Keratinocyte (primary cell): ENCODE measurements at regions not wholly inside any gene's neighbourhood (a gene's known extent, or its start where the extent isn't known, plus 50 kb on each side); places are given as distances from the start of the nearest gene placed in this dataset.

Experiments
- DNase-seq: peaks from one replicate; pipeline ENCODE4 v3.0.0-alpha.2; 2011; ENCODE audit warnings: low read depth, missing footprints, low spot score
- FAIRE-seq: peaks from 2 replicates; lab custom pipeline; 2011; peaks lifted over from hg19 to GRCh38; lab: Jason Lieb, UNC
- H2AFZ ChIP-seq: 2 replicates; pipeline ENCODE4 v1.6.0; 2012; ENCODE audit warnings: low read length, control low read depth, inconsistent platforms; ENCODE audit not compliant: control insufficient read depth
- H3K27ac ChIP-seq: 2 replicates; pipeline ENCODE4 v1.5.1; 2011; ENCODE audit warnings: low read length; ENCODE audit not compliant: control insufficient read depth, insufficient read depth
- H3K27me3 ChIP-seq: 3 replicates; pipeline ENCODE4 v1.6.0; 2011; ENCODE audit warnings: low read length; ENCODE audit not compliant: control insufficient read depth, insufficient read depth; ENCODE audit errors: extremely low read depth
- H3K36me3 ChIP-seq, 2 experiments: 2 replicates in 1 of 2; 3 replicates in 1 of 2; pipeline ENCODE4 v1.5.1; 2011; ENCODE audit warnings: low read length in 2 of 2, mild to moderate bottlenecking in 1 of 2; ENCODE audit not compliant: control insufficient read depth in 2 of 2, insufficient read depth in 2 of 2; ENCODE audit errors: extremely low read depth in 1 of 2
- H3K4me1 ChIP-seq: 3 replicates; pipeline ENCODE4 v1.5.1; 2011; ENCODE audit warnings: low read length; ENCODE audit not compliant: control insufficient read depth, insufficient read depth; ENCODE audit errors: extremely low read depth
- H3K4me2 ChIP-seq: 3 replicates; pipeline ENCODE4 v1.6.0; 2011; ENCODE audit warnings: low read depth, low read length; ENCODE audit not compliant: control insufficient read depth, insufficient read depth; ENCODE audit errors: extremely low read depth
- H3K4me3 ChIP-seq, 3 experiments: fragments of 200-600 bp in 1 of 3; sonication (generic) in 1 of 3; 2 replicates in 2 of 3; 3 replicates in 1 of 3; pipeline ENCODE4 v1.5.1; 2011 to 2016; ENCODE audit warnings: low read length in 3 of 3, mild to moderate bottlenecking in 3 of 3, control low read depth in 2 of 3, inconsistent platforms in 1 of 3, low read depth in 1 of 3, mixed read lengths in 1 of 3, mixed run types in 1 of 3, moderate library complexity in 1 of 3; ENCODE audit not compliant: control insufficient read depth in 2 of 3, insufficient read depth in 2 of 3; ENCODE audit errors: extremely low read depth in 1 of 3
- H3K79me2 ChIP-seq: 2 replicates; pipeline ENCODE4 v1.6.0; 2012; ENCODE audit warnings: low read length; ENCODE audit not compliant: control insufficient read depth, insufficient read depth
- H3K9ac ChIP-seq: 3 replicates; pipeline ENCODE4 v1.6.0; 2011; ENCODE audit warnings: low read length; ENCODE audit not compliant: control insufficient read depth, insufficient read depth; ENCODE audit errors: extremely low read depth
- H3K9me1 ChIP-seq: 3 replicates; pipeline ENCODE4 v1.6.0; 2011; ENCODE audit warnings: low read length; ENCODE audit not compliant: control insufficient read depth, insufficient read depth; ENCODE audit errors: extremely low read depth
- H3K9me3 ChIP-seq: 2 replicates; pipeline ENCODE4 v1.5.1; 2012; ENCODE audit warnings: low read depth, low read length; ENCODE audit not compliant: control insufficient read depth
- H4K20me1 ChIP-seq: 3 replicates; pipeline ENCODE4 v1.6.0; 2011; ENCODE audit warnings: low read length; ENCODE audit not compliant: control insufficient read depth, insufficient read depth; ENCODE audit errors: extremely low read depth
- EZH2 ChIP-seq: IDR thresholded peaks from one replicate; pipeline ENCODE4 v1.6.1; 2012; ENCODE audit warnings: inconsistent platforms, mild to moderate bottlenecking, low read length, moderate library complexity
- dilution Hi-C: fragments of 300-500 bp; cut with MboI; formaldehyde crosslinking; loops from one replicate; pipeline ENCODE4 v1.7.0; 2020; ENCODE audit warnings: low sequenced_read_pairs; ENCODE audit not compliant: extremely low pct_ligation_motif_present
- TF ChIP-seq, protein P1 (sequence below), 3 experiments: IDR thresholded peaks in 1 of 3; conservative IDR thresholded peaks in 1 of 3; optimal IDR thresholded peaks in 1 of 3; 2 replicates in 2 of 3; 3 replicates in 1 of 3; pipeline versions ENCODE3 to v1.5.1; 2011; ENCODE audit warnings: low read length in 3 of 3, mild to moderate bottlenecking in 3 of 3, moderate library complexity in 2 of 3, control low read depth in 1 of 3, inconsistent platforms in 1 of 3; ENCODE audit not compliant: insufficient read depth in 2 of 3; ENCODE audit errors: extremely low read depth in 1 of 3

- dilution Hi-C loops: no loop called here
- Histone ChIP-seq H3K9me1 (no peaks in the 10 kb centered on the region), H3K4me1 (peaks cover 5% of the 10 kb centered on the region), H3K27me3 (no peaks in the 10 kb centered on the region), H3K9ac (no peak overlapping the region), H3K4me3 (no peak overlapping the region), H3K27ac (no peak overlapping the region), H3K36me3 (no peaks in the 10 kb centered on the region), H3K79me2 (no peaks in the 10 kb centered on the region), H3K9me3 (no peaks in the 10 kb centered on the region), H4K20me1 (no peaks in the 10 kb centered on the region), H2AFZ (no peak overlapping the region), H3K4me2 (no peak overlapping the region)
- DNase-seq (no peak), FAIRE-seq (no peak)
- TF ChIP-seq, protein P1, sequence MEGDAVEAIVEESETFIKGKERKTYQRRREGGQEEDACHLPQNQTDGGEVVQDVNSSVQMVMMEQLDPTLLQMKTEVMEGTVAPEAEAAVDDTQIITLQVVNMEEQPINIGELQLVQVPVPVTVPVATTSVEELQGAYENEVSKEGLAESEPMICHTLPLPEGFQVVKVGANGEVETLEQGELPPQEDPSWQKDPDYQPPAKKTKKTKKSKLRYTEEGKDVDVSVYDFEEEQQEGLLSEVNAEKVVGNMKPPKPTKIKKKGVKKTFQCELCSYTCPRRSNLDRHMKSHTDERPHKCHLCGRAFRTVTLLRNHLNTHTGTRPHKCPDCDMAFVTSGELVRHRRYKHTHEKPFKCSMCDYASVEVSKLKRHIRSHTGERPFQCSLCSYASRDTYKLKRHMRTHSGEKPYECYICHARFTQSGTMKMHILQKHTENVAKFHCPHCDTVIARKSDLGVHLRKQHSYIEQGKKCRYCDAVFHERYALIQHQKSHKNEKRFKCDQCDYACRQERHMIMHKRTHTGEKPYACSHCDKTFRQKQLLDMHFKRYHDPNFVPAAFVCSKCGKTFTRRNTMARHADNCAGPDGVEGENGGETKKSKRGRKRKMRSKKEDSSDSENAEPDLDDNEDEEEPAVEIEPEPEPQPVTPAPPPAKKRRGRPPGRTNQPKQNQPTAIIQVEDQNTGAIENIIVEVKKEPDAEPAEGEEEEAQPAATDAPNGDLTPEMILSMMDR (optimal IDR thresholded peaks at IDR 0.05 in 1 of 3, IDR thresholded peaks at IDR 0.05 in 1 of 3, conservative IDR thresholded peaks at IDR 0.05 in 1 of 3; ENCODE audit: extremely low read depth in 1 of 3, insufficient read depth in 2 of 3, low read length in 3 of 3): no peak
- TF ChIP-seq EZH2: no peak
Observed at GRCh38 chr5:142514196-142514595, 171.7 kb downstream of the FGF1 start.

GRCh38 chr5:142512043-142513042 is 173.5 kb downstream of the FGF1 start:
- Histone ChIP-seq H3K79me2 (no peaks in the 10 kb centered on the region), H2AFZ (no peak overlapping the region), H3K4me2 (no peak overlapping the region), H3K9me1 (no peaks in the 10 kb centered on the region), H3K36me3 (no peaks in the 10 kb centered on the region), H3K9me3 (no peaks in the 10 kb centered on the region), H3K9ac (no peak overlapping the region), H4K20me1 (no peaks in the 10 kb centered on the region), H3K27me3 (no peaks in the 10 kb centered on the region), H3K4me3 (no peak overlapping the region), H3K4me1 (peaks cover 13% of the 10 kb centered on the region), H3K27ac (no peak overlapping the region)
- FAIRE-seq (no peak), DNase-seq (peak; percentile 4)
- dilution Hi-C loops: no loop called here
- TF ChIP-seq, protein P1 (optimal IDR thresholded peaks at IDR 0.05 in 1 of 3, IDR thresholded peaks at IDR 0.05 in 1 of 3, conservative IDR thresholded peaks at IDR 0.05 in 1 of 3; ENCODE audit: extremely low read depth in 1 of 3, insufficient read depth in 2 of 3, low read length in 3 of 3): no peak
- no peak for TF ChIP-seq EZH2
